ENCODE measurements at regions not wholly inside any gene's neighbourhood (a gene's known extent, or its start where the extent isn't known, plus 50 kb on each side); places are given as distances from the start of the nearest gene placed in this dataset.

DNA sequence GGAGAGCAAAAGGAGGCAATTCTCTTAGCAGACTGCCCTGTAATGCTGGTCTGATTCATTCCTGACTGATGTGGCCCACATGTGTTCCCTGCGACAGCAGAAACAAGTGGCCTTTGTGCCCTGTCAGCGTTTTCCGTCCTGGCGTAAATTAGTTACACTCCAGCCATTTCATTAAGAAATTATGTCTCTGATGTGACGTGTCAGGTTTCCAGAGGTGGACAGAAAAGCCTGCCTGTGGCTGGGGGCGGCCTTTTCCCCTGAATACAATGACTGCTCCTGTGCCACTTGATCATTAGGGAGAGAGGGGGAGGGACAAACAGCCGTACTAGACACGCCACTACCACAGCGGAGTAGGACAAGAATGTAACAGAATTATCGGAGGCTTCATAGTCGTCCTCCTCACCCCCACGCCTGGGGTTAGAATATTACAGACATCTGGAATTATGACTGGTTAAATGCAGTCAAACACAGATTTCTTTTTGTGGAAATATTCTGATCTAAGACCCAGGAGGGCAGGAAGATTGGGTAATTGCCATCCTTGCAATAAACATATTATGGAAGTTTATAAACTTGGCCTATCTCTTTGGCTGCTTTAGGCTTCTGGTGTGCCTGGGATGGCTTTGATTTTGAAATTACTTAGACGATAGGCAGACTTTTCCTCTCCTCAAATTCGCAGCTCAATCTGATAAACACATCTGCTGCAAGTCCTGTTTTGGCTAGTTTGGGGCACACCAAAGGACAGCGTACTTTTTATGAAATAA is 146.2 kb upstream of the BCOR start:
- Histone ChIP-seq H3K4me1 (replicated peaks in 1 of 2) (no peaks in the 10 kb centered on the region), H3K9me3 (replicated peaks in 1 of 3) (no peaks in the 10 kb centered on the region), H3K4me3 (no peak overlapping the region), H3K27ac (no peak overlapping the region), H3K36me3 (replicated peaks in 1 of 2) (no peaks in the 10 kb centered on the region), H3K27me3 (peaks cover 3% of the 10 kb centered on the region)
- TF ChIP-seq POLR2A (IDR thresholded peaks at IDR 0.05), result no peak
- TF ChIP-seq, protein P1, sequence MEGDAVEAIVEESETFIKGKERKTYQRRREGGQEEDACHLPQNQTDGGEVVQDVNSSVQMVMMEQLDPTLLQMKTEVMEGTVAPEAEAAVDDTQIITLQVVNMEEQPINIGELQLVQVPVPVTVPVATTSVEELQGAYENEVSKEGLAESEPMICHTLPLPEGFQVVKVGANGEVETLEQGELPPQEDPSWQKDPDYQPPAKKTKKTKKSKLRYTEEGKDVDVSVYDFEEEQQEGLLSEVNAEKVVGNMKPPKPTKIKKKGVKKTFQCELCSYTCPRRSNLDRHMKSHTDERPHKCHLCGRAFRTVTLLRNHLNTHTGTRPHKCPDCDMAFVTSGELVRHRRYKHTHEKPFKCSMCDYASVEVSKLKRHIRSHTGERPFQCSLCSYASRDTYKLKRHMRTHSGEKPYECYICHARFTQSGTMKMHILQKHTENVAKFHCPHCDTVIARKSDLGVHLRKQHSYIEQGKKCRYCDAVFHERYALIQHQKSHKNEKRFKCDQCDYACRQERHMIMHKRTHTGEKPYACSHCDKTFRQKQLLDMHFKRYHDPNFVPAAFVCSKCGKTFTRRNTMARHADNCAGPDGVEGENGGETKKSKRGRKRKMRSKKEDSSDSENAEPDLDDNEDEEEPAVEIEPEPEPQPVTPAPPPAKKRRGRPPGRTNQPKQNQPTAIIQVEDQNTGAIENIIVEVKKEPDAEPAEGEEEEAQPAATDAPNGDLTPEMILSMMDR (IDR thresholded peaks at IDR 0.05), result no peak
- 79 to 88% (median 84%) methylated on average over 11 to 15 of the region's 15 CpGs for WGBS, 4 donors
- no peak for DNase-seq
- intact Hi-C loops (cut with DNase I), result loop anchor here in 1 of 2 donors (10.0 kb wide), 1 partner anchor 59 kb away; no protein-coding TSS in a partner anchor

DNA sequence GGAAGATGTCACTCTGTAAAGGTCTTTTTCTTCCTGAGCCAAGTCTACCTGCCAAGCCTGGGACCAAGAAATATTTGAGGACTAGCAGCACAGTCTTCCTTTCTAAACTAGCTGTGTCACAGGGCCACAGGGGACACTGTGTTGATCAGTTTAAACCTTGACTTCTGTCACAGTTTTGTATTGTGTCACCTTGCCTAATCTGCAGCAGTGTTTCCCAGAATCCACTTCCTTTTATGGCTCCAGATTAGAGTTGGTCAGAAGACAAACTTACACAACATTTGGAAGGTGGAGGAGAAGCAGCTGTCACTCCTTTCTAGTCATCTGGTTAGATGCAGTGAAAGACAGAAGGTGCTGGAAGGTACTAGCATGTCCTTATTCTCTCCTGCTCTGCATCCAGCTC is 143.1 kb upstream of the BCOR start:
- Histone ChIP-seq H3K4me3 (no peak overlapping the region), H3K4me1 (replicated peaks in 1 of 2) (no peaks in the 10 kb centered on the region), H3K9me3 (replicated peaks in 1 of 3) (no peaks in the 10 kb centered on the region), H3K27me3 (peaks cover 3% of the 10 kb centered on the region), H3K27ac (no peak overlapping the region), H3K36me3 (replicated peaks in 1 of 2) (no peaks in the 10 kb centered on the region)
- DNase-seq, result no peak
- no peak for TF ChIP-seq POLR2A (IDR thresholded peaks at IDR 0.05)
- TF ChIP-seq, protein P1 (IDR thresholded peaks at IDR 0.05), result no peak
- intact Hi-C loops (cut with DNase I), result loop anchor here in 1 of 2 donors (10.0 kb wide), 1 partner anchor 56 kb away; no protein-coding TSS in a partner anchor

DNA sequence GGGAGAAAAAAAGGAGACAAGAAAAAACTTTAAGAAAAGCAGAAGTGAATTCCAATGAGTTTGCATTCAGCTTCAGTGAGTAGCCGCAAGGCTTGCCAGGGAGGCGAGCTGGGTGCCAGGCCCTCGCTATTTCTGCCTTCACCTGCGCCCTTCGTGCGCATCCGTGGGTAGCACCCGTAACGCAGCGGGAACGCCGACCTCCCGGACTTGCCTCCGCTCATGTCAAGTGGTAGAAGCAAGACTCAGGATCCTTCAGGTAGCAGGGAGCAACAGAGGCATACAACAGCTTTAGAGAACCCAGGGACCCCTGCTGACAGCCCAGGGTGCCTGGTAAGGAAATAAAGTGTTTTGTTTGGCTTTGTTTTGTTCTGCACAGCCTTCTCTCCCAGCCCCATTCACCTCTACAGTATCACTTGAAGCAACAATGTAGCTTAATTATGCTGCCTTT is 140.0 kb upstream of the BCOR start:
- DNase-seq, result no peak
- H3K27ac ChIP-seq, result no peak overlapping the region
- TF ChIP-seq, protein P1 (IDR thresholded peaks at IDR 0.05), result no peak
- TF ChIP-seq POLR2A (IDR thresholded peaks at IDR 0.05), result no peak
- no peaks in the 10 kb centered on the region for H3K27me3 ChIP-seq
- H3K4me3 ChIP-seq, result no peak overlapping the region
- H3K4me1 ChIP-seq (replicated peaks in 1 of 2), result no peaks in the 10 kb centered on the region
- H3K9me3 ChIP-seq (replicated peaks in 1 of 3), result no peaks in the 10 kb centered on the region
- no peaks in the 10 kb centered on the region for H3K36me3 ChIP-seq (replicated peaks in 1 of 2)
- intact Hi-C loops (cut with DNase I), result no loop called here
- 53 to 67% (median 57%) methylated on average over 13 to 14 of the region's 14 CpGs for WGBS, 4 donors

DNA sequence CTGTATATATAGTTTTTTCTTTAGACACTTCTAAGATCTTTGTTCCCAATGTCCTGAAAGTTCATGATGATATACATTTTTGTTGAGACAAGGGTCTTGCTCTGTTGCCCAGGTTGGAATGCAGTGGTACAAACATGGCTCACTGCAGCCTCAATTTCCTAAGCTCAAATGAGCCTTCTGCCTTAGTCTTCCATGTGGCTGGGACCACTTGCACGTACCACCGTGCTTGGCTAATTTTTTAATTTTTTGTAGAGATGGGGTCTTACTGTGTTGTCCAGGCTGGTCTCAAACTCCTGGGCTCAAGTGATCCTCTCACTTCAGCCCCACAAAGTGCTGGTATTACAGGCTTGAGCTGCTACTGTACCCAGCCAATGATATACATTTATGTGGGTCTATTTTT is 132.9 kb upstream of the BCOR start:
- DNase-seq, result no peak
- Histone ChIP-seq H3K4me1 (replicated peaks in 1 of 2) (no peaks in the 10 kb centered on the region), H3K36me3 (replicated peaks in 1 of 2) (no peaks in the 10 kb centered on the region), H3K9me3 (replicated peaks in 1 of 3) (no peaks in the 10 kb centered on the region), H3K27me3 (no peaks in the 10 kb centered on the region), H3K4me3 (no peak overlapping the region), H3K27ac (no peak overlapping the region)
- TF ChIP-seq, protein P1 (IDR thresholded peaks at IDR 0.05), result no peak
- TF ChIP-seq POLR2A (IDR thresholded peaks at IDR 0.05), result no peak
- 86 to 100% (median 96%) methylated on average over 2 of the region's 2 CpGs for WGBS, 4 donors
- intact Hi-C loops (cut with DNase I), result no loop called here

All from adrenal gland (tissue), 9 donors.